ENCODE measurements at regions not wholly inside any gene's neighbourhood (a gene's known extent, or its start where the extent isn't known, plus 50 kb on each side); places are given as distances from the start of the nearest gene placed in this dataset.

- no peak overlapping the region for H3K4me3 ChIP-seq (replicated peaks; ENCODE audit: low read depth, low read length)
- TF ChIP-seq CTCF (IDR thresholded peaks at IDR 0.05; ENCODE audit: low read length, missing control alignments): no peak
- DNase-seq (ENCODE audit: low read depth): no peak
Observed at GRCh38 chr11:130526846-130527245, 78.4 kb downstream of the ADAMTS15 start.

- DNase-seq (ENCODE audit: low read depth): peak; percentile 81
- no peak overlapping the region for H3K4me3 ChIP-seq (replicated peaks; ENCODE audit: low read depth, low read length)
- no peak for TF ChIP-seq CTCF (IDR thresholded peaks at IDR 0.05; ENCODE audit: low read length, missing control alignments)
Observed at GRCh38 chr11:130527636-130528297, 79.3 kb downstream of the ADAMTS15 start.

GRCh38 chr11:130528298-130529261 is 80.1 kb downstream of the ADAMTS15 start:
- TF ChIP-seq CTCF (IDR thresholded peaks at IDR 0.05; ENCODE audit: low read length, missing control alignments): no peak
- no peak overlapping the region for H3K4me3 ChIP-seq (replicated peaks; ENCODE audit: low read depth, low read length)
- no peak for DNase-seq (ENCODE audit: low read depth)

- DNase-seq (ENCODE audit: low read depth): no peak
- TF ChIP-seq CTCF (IDR thresholded peaks at IDR 0.05; ENCODE audit: low read length, missing control alignments): no peak
- no peak overlapping the region for H3K4me3 ChIP-seq (replicated peaks; ENCODE audit: low read depth, low read length)
Observed at GRCh38 chr11:130529366-130529765, 80.9 kb downstream of the ADAMTS15 start.

- TF ChIP-seq CTCF (IDR thresholded peaks at IDR 0.05; ENCODE audit: low read length, missing control alignments): no peak
- no peak for DNase-seq (ENCODE audit: low read depth)
- no peak overlapping the region for H3K4me3 ChIP-seq (replicated peaks; ENCODE audit: low read depth, low read length)
Observed at GRCh38 chr11:130531061-130531460, 82.6 kb downstream of the ADAMTS15 start.

- H3K4me3 ChIP-seq (replicated peaks; ENCODE audit: low read depth, low read length): no peak overlapping the region
- TF ChIP-seq CTCF (IDR thresholded peaks at IDR 0.05; ENCODE audit: low read length, missing control alignments): no peak
- no peak for DNase-seq (ENCODE audit: low read depth)
Observed at GRCh38 chr11:130533113-130533798, 84.8 kb downstream of the ADAMTS15 start.

Measured in fibroblast of pulmonary artery (primary cell).